Testis (tissue), 2 donors: ENCODE measurements at regions not wholly inside any gene's neighbourhood (a gene's known extent, or its start where the extent isn't known, plus 50 kb on each side); places are given as distances from the start of the nearest gene placed in this dataset.

Source experiments
- DNase-seq: peaks from one replicate; pipeline ENCODE4 v3.0.0-alpha.2; 2019
- H3K27ac ChIP-seq, 2 donors: fragments of 200-600 bp; sonication (generic); one replicate each; pipeline ENCODE4 v1.5.1; 2019
- H3K27me3 ChIP-seq: fragments of 200-600 bp; sonication (generic); one replicate; pipeline ENCODE4 v1.5.1; 2019
- H3K36me3 ChIP-seq: fragments of 200-600 bp; sonication (generic); one replicate; pipeline ENCODE4 v1.5.1; 2017; ENCODE audit warnings: low read depth; ENCODE audit errors: missing control alignments
- H3K4me1 ChIP-seq: fragments of 200-600 bp; sonication (generic); one replicate; pipeline ENCODE4 v1.5.1; 2019
- H3K4me3 ChIP-seq, 2 donors: fragments of 200-600 bp; sonication (generic); one replicate each; pipeline ENCODE4 v1.5.1; 2017 to 2019
- H3K9me3 ChIP-seq: fragments of 200-600 bp; sonication (generic); one replicate; pipeline ENCODE4 v1.5.1; 2017
- POLR2A ChIP-seq: fragments of 450-650 bp; IDR thresholded peaks from one replicate; pipeline ENCODE4 v1.6.1; 2017; ENCODE audit warnings: antibody characterized with exemption, mild to moderate bottlenecking, moderate library complexity
- WGBS, 2 donors: methylation state at CpG; one replicate each; pipeline ENCODE4 v1.1.5; 2018; 5-methylcytosine and 5-hydroxymethylcytosine counted together
- intact Hi-C: fragments of 100-400 bp; cut with DNase I; formaldehyde crosslinking; loops from one replicate; pipeline ENCODE4 v1.15.1; 2023; ENCODE audit warnings: low total_unique reads
- TF ChIP-seq, protein P1 (sequence below), 3 experiments: fragments of 450-650 bp in 2 of 3; fragments of 200-600 bp in 1 of 3; sonication (generic) in 1 of 3; IDR thresholded peaks; one replicate each; pipeline ENCODE4 v1.5.1; 2016 to 2019; ENCODE audit warnings: antibody characterized with exemption in 3 of 3, mild to moderate bottlenecking in 2 of 3, moderate library complexity in 1 of 3

DNA sequence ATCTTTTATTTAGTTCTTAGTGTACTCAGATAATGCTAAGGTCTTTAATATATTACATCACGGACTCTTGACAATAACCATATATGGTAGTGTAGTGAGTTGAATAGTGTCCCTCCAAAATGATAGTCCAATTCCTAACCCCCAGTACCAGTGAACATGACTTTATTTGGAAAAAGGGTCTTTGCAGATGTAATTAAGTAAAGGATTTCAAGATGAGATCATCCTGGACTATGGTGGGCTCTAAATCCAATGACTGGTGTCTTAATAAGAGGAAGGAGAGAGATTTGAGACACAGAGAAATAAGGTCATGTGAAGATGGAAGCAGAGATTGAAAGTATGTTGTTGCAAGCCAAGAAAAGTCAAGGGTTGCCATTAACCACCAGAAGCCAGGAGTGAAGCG, 236.5 kb upstream of the DIPK2B start:
- H3K27me3 ChIP-seq, result no peaks in the 10 kb centered on the region
- H3K4me3 ChIP-seq, result no peak overlapping the region
- H3K27ac ChIP-seq, result no peak overlapping the region
- intact Hi-C loops, result no loop called here
- H3K36me3 ChIP-seq, result no peaks in the 10 kb centered on the region
- no peak for DNase-seq
- TF ChIP-seq POLR2A, result no peak
- TF ChIP-seq, protein P1, sequence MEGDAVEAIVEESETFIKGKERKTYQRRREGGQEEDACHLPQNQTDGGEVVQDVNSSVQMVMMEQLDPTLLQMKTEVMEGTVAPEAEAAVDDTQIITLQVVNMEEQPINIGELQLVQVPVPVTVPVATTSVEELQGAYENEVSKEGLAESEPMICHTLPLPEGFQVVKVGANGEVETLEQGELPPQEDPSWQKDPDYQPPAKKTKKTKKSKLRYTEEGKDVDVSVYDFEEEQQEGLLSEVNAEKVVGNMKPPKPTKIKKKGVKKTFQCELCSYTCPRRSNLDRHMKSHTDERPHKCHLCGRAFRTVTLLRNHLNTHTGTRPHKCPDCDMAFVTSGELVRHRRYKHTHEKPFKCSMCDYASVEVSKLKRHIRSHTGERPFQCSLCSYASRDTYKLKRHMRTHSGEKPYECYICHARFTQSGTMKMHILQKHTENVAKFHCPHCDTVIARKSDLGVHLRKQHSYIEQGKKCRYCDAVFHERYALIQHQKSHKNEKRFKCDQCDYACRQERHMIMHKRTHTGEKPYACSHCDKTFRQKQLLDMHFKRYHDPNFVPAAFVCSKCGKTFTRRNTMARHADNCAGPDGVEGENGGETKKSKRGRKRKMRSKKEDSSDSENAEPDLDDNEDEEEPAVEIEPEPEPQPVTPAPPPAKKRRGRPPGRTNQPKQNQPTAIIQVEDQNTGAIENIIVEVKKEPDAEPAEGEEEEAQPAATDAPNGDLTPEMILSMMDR (IDR thresholded peaks at IDR 0.05), result no peak
- peaks cover 5% of the 10 kb centered on the region for H3K4me1 ChIP-seq
- no peaks in the 10 kb centered on the region for H3K9me3 ChIP-seq
- 73 to 77% methylated on average over 2 of the region's 2 CpGs for WGBS, 2 donors

DNA sequence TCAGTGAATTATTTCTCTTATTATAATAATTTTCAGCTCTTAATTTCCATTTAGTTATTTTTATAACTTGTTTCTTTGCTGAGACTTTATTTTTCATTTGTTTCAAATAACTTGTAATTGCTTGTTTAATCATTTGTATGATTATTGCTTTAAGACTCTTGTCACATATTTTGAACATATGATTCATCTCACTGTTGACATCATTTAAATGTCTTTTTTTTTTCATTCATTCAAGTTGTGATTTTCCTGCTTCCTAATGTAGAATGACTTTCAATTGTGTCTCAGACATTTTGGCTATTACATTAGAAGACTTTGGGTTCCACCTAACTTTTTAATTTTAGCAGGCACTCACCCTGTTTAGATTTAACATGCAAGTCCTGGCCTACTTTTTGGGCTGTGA, 234.8 kb upstream of the DIPK2B start:
- Histone ChIP-seq H3K4me1 (peaks cover 5% of the 10 kb centered on the region), H3K36me3 (no peaks in the 10 kb centered on the region), H3K27me3 (no peaks in the 10 kb centered on the region), H3K4me3 (no peak overlapping the region), H3K27ac (no peak overlapping the region), H3K9me3 (no peaks in the 10 kb centered on the region)
- no peak for TF ChIP-seq POLR2A
- TF ChIP-seq, protein P1 (IDR thresholded peaks at IDR 0.05), result no peak
- DNase-seq, result no peak
- intact Hi-C loops, result no loop called here

DNA sequence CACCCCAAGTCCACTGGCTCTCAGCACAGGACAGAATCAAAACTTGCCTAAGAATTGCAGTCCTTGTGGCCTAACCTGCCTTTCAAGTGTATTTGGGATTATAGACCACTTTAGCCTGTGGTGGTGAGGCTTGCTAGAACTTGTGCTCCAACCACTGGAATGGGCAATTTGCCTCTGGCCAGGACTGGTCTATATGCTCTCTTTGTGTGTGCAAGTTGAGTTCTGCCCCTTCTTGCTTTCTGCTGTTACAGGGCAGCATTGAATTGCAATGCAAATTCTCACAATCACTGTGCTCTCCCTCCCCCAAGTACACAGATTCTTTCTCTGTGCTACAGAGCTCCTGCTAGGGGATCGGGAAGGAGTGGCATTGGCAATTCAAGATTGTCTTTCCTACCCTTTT, 233.6 kb upstream of the DIPK2B start:
- TF ChIP-seq POLR2A, result no peak
- TF ChIP-seq, protein P1 (IDR thresholded peaks at IDR 0.05), result no peak
- peaks cover 5% of the 10 kb centered on the region for H3K4me1 ChIP-seq
- no peaks in the 10 kb centered on the region for H3K9me3 ChIP-seq
- no peaks in the 10 kb centered on the region for H3K27me3 ChIP-seq
- no peaks in the 10 kb centered on the region for H3K36me3 ChIP-seq
- no peak for DNase-seq
- H3K27ac ChIP-seq, result no peak overlapping the region
- intact Hi-C loops, result no loop called here
- no peak overlapping the region for H3K4me3 ChIP-seq
- 67 to 78% methylated on average over 1 of the region's 1 CpG for WGBS, 2 donors

DNA sequence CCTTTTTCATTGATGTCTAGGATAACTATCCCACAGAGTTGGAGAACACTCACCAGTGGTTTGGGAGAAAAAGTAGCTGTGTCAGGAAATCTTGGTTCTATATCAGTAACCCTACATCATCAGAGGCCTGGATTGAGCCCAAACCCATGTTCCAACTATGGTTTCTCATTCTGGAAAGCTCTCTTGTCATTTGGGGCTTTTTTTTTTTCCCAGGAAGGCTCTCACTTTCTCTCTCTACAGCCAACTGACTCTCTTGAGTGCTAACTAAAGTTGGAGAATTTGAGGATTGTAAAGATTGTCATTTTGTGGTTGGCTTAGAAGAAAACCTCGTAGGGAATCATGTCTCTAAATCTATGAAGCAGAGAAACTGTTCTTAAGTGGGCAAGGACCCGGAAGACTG, 228.2 kb upstream of the DIPK2B start:
- Histone ChIP-seq H3K9me3 (no peaks in the 10 kb centered on the region), H3K27ac (no peak overlapping the region), H3K4me3 (no peak overlapping the region), H3K4me1 (no peaks in the 10 kb centered on the region), H3K36me3 (no peaks in the 10 kb centered on the region), H3K27me3 (no peaks in the 10 kb centered on the region)
- TF ChIP-seq, protein P1 (IDR thresholded peaks at IDR 0.05), result no peak
- TF ChIP-seq POLR2A, result no peak
- no peak for DNase-seq
- intact Hi-C loops, result no loop called here
- 77 to 79% methylated on average over 2 of the region's 2 CpGs for WGBS, 2 donors

DNA sequence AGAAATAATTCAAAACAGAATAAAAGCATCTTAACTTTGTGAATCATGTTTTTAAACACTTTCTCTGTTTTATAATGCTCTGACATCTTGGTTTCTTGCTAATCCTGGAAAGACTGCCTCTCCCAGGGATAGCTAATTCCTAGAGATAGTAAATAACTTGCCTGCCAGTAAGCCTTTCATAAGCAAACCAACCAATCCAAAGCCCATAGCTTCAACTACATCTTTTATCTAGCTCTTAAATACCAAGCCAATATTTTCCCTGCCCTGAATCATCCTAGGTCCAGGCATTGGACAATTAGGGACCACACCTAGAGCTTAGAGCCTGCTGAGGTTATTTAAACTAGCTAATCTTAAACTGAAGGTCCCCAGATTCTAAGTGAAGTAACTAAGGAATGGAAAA, 223.7 kb upstream of the DIPK2B start:
- no peak for DNase-seq
- Histone ChIP-seq H3K36me3 (no peaks in the 10 kb centered on the region), H3K9me3 (no peaks in the 10 kb centered on the region), H3K4me3 (no peak overlapping the region), H3K27me3 (no peaks in the 10 kb centered on the region), H3K27ac (no peak overlapping the region), H3K4me1 (no peaks in the 10 kb centered on the region)
- intact Hi-C loops, result no loop called here
- no peak for TF ChIP-seq POLR2A
- TF ChIP-seq, protein P1 (IDR thresholded peaks at IDR 0.05), result no peak
